HG02642 (cell line): ENCODE measurements at regions not wholly inside any gene's neighbourhood (a gene's known extent, or its start where the extent isn't known, plus 50 kb on each side); places are given as distances from the start of the nearest gene placed in this dataset.

Source experiments
- ATAC-seq: cut with Tn5 transposase; IDR thresholded peaks from one replicate; pipeline ENCODE4 v1.9.1; 2021; ENCODE audit warnings: mild to moderate bottlenecking; ENCODE audit not compliant: unreplicated experiment, poor library complexity

DNA sequence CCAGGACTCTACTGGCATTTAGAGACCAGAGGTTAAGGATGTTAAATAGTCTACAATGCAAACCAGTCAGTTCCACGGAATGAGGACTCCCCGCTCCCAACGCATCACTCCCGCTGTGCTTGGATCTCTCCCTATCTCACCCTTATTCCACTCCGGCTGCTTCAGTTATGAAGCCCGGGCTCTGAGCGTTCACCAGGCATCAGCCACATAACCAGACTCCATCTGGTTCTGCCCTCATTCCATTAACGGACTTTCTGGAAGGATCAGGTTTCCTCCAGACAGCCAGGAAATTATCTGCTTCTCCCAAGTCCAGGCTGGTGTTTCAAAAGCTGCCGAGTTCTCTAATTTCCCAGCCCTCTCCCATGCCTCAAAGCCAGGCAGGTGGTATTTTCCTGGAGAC lies 499.3 kb downstream of the GLRX3 start:
- no peak for ATAC-seq

DNA sequence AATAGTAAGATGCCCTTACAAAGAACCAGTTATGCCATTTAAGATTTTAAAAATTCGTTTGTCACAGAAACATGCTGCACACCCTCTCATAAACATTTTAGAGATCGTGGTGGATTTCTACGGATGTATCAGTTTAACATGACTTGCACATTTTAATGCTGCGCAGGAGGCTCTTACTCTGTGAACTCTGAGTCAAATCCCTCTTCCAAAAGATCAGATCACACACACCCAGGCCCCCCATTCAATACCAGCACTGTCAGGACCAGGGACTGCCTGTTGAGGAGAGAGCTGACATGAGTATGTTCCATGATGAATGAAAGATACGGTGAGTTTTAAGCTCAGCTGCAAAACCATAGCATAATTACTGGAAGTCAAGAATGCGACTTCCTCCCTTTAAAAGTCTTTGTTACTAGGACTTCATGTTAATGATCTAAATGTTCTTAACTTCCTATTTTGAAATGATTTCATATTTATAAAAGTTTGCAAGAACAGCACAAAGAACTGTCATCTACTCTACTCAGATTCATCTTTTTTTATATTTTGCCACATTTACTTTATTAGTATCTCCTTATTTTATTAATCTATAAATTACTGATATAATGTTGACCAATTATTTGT lies 500.2 kb downstream of the GLRX3 start:
- ATAC-seq = no peak

DNA sequence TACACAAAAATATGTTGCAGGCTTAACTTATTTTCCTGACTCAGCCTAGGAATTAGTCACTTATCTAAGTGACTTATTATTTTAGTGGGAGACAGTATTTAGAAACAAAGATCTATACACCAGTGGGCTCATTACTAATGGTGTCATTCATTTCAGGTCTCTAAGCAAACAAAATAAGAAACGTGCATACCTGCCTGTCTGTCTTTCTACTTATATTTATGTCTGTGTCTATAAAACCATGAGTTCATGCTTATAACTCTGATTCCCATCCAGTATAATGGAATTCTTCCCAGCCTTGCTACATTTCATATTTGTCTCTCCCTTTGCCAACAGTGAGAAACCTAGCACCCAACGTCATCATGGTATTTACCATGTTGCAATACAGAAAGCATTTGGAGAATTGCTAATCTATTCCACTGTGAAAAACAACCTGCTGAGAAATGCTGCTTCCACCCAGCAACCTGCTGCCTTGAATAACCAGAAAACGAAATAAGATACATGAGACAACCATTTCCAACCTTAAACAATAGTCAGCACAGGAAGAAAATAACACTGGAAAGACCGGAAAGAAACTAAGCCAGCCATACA lies 501.0 kb downstream of the GLRX3 start:
- ATAC-seq = no peak

DNA sequence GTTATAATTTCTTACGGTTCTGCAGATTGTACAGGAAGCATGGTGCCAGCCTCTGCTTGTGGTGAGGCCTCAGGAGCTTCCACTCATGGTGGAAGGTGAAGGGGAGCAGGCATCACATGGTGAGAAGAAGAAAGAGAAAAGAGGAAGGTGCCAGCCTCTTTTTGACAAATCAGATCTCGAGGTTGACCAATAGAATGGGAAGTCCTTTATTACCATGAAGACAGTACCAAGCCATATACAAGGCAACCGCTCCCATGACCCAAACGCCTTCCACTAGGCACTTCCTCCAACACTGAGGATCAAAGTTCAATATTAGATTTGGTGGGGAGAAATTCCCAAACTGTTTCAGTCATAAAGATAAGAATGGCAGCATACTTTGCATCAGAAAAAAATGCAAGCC lies 502.8 kb downstream of the GLRX3 start:
- no peak for ATAC-seq

DNA sequence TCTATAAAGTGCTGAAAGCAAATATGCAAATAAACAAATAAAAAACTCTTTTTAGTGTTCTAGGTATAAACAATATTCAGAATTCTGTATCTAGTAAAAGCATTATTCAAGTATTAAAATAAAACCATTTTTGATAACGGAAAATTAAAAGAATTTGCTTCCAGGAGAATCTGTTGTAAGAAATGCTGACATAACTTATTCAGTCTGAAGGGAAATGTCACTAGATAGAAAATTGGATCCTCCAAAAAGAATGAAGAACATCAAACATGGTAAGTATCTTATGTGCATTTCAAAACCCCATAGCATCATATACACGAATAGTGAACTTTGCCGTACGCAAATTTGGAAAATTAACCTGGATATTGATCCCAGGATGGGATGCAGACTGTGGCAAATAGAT lies 506.7 kb downstream of the GLRX3 start:
- ATAC-seq = no peak

DNA sequence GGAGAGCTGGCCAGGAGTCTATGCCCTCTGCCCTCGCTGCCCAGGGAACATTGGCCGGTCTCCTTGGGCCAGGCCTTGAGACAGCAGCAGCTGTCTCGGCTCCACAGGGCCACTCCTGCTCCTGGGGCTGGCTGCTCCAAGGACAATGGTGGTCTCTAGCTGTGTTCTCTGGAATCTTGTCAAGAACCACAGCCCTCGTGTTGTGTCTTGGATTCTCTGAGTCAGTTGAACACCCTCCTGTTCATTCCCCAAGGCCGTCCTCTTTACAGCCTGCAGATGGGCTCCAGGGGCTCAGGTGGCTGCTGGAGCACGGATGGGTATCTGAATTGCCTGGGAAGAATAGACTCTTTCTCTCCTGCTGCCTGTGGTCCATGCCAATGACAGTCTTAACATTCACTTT lies 511.1 kb downstream of the GLRX3 start:
- no peak for ATAC-seq

DNA sequence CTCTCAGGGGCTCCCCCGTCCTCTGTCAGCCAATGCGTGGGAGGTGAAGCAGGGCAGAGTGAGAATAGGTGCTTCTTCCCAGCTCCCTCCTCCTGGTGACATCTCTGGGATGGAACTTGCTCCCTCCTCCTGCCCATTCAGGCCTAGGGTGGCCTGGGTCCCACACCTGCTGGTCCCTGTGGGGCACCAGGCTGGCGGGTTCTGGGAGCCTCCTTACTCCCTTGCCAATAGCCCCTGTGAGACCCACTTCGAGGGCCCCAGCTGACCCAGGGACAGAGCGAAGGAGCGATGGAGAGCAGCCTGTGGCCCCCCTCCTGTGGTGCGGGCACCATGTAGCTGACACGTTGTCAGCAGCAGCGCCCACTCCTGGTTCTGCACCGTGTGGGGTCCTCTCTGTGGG lies 512.6 kb downstream of the GLRX3 start:
- no peak for ATAC-seq

DNA sequence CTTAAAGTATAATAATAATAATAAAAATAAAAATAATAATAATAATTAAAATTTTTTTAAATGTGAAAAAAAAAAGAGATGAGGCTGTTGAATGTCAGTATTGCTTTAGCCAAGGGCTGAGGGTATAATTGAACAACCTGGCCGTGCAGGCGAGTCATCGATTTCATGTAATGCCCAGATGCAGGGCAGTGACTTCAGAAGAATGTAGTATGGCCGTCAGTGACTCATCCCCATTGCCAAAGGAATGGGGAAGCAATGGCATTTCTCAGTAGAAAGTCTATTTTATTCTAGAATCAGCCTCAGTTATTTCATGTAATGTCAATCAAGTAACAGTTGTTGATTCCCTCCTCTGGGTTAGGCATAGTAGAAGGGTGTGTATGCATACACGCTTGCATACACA lies 516.4 kb downstream of the GLRX3 start:
- ATAC-seq = no peak

DNA sequence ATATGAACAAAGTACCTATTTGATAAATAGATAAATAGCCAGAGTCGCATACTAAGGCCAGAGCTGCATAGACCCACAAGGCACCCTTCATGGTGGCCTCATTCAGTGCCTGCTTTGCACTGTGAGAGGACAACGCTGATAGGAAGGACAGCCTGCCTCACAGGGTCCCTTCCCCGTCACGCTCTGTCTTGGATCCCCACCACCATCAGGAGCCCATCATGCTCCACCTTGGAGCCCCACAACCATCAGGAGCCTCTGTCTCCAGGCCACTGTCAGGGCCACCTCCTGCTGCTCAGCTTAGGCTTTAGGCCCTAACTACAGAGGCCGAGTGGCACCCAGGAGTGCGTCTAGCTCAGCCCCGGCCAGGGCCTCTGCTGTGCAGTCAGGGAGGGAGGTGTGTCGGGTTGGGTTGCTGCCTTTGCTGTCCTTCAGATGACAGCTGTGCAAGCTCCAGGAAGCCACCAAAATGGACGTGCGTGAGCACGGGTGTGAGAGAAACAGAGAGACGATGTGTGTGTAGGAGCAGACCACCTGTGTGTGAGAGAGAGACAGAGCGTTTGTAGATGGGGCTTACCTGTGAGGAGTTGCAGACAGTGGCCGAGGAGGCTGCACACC lies 516.9 kb downstream of the GLRX3 start:
- no peak for ATAC-seq

DNA sequence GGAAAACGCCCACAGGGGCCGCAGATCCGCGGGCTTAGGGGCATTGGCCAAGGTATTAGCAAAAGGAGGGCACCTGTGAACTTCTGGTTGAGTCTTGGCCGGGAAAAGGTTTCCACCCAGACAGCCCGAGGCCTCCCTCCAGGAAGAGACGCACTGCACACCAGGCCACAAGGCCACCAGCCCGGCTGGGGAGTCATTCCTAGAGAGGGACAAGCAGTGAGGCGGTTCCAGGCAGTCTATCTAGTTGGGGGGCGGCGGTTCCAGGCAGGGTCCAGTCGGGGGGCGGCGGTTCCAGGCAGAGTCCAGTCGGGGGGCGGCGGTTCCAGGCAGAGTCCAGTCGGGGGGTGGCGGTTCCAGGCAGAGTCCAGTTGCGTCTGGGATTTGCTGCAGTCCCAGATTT lies 518.5 kb downstream of the GLRX3 start:
- no peak for ATAC-seq

DNA sequence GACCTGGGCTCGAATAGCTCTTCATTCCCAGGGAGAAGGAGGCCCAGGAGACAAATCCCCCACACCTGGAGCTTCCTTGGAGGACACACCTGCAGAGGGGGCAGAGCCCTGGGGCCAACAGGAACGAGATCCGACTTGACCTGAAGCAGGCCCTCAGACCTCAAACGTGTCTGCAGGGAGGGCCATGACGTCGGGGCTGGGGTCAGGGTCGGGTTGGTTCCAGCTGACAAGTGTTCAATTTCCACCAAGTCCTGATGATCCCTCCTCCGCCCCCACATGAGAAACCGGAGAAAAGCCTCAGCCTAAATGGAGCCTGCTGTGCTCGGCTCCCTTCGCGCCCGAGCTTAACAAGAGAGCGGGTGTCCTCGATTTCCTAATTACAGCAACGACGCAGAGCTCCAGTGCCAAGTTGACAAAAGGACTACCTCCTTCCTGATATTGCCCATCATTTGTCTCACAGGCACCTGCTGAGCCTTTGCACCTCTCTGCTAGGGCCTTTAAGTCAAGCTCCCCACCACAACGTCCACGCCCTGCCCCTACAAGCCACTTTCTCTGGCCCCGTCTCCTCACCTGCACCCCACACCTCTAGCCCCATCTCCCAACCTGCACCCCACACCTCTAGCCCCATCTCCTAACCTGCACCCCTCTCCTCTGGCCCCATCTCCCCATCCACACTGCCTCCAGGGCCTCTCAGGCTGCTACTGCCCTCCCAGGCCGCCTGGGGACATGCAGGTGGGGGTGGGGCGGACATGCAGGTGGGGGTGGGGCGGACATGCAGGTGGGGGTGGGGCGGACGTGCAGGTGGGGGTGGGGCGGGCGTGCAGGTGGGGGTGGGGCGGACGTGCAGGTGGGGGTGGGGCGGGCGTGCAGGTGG lies 519.4 kb downstream of the GLRX3 start:
- no peak for ATAC-seq

DNA sequence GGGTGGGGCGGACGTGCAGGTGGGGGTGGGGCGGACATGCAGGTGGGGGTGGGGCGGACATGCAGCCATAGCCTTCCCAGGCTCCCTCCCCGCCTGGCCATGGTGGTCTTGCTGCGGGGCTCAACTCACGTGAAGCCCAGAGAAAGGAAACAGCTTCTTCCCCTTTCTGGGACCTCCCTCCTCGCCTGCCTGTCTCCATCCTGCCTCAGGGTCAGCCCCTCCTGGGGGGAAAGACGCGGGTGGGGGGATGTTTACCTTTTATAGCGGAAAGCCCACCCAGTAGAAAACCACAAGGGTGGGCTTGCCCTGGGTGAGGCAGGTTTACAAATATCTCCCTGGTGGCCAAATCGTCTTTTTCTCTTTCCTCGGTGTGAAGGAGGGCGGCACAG lies 520.0 kb downstream of the GLRX3 start:
- no peak for ATAC-seq

DNA sequence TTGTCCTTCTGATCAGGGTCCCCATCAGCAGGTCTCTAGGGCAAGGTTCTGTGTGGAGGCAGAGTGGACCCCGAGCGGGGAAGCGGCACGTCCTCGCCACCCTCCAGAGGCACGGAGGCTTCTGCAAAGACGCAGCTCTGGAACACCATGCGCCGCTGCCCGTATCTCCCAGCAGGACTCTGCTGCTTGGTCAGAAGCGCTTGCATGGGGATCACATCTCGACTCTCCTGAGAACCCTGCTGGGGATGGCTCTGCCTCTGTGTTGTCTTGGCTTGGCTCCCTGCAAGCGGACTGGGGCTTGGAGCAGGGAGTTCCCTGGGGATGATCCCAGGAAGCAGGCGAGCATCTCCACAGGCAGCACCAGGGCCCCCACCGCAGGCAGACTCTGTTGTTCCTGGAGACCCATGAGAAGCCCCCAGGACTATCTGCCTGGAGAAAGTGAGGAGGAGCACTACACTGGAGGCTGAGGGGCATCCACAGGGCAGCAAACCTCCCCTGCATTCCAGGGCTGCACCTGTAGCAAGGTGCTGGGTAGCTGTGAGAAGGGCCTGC lies 520.5 kb downstream of the GLRX3 start:
- no peak for ATAC-seq

DNA sequence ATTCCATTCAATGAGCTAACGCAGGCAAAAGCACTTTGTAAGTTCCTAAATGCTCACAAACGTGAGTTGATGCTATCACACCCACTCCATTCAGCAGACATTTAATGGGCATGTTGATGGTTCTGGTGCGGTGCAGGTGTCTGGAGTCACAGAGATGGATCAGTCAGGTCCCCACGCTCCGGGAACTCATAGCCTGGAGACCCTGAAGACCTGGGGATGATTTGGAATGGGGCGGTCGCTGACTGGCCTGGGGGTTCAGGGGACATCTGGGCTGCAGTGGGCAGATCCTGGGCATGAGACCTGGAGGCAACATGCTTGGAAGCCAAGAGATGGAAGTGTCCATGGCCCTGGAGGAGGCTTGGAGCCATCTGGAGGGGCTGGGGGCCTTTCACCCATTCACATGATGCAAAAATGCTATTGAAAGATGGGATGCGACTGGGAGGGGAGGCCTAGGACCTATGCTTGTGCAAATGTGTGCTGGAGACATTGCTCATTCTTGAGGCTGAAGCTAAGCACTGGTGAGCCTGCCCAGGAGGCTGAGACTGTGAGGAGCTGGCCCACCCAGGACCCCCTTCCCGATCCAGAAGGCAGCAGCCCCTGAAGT lies 522.6 kb downstream of the GLRX3 start:
- ATAC-seq = no peak

DNA sequence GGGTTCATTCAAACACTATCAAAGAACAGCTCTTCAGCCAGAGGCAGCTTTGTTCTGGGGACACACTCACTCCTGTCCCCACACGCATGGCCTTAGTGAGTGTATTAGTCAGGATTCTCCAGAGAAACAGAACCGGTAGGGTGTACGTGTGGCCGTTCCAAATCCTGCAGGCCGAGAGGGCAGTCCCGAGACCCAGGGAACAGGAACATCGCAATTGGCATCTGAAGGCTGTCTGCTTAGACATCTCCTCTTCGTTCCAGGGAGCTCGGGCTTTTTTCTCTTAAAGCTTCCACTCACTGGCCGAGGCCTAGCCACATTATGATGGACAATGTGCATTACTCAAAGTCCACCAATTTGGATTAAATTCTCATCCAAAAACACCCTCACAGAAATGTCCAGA lies 523.3 kb downstream of the GLRX3 start:
- ATAC-seq = no peak

DNA sequence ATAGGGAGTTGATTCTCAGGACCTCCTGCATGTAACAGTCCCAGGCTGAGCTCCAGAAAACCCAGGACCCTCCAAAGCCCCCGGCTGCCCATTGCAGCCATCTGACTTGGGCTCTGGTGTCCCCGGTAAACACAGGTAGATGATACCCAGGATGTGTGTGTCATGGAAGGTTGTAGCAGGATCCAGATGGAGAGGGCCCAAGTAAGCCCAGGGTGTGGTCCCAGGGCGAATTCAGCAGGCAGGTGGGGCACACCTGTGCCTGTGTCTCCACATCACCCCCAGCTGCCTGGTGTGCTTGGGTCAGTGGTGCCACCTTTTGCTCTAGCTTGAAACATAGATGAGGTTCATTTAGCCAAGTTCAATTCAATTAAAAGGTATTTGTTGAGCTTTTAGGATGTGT lies 524.1 kb downstream of the GLRX3 start:
- no peak for ATAC-seq

DNA sequence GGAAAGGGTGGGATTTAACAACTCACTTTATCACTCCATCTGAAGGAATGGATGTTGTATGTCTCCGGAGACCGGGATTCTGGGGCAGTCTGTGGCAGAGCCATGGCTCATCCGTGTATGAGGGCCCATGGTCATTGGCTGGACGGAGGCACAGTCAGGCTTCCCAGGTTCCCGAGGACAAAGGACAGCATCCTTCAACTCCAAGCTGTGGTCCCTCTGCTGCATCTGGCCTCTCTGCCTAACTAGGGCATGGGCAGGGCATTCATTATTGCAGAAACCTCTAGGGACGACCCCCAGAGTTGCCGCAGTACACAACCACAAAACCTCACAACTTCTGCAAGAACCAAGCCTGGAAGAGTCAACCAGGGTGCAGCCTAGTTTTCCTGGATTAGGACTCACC lies 525.2 kb downstream of the GLRX3 start:
- ATAC-seq = no peak

DNA sequence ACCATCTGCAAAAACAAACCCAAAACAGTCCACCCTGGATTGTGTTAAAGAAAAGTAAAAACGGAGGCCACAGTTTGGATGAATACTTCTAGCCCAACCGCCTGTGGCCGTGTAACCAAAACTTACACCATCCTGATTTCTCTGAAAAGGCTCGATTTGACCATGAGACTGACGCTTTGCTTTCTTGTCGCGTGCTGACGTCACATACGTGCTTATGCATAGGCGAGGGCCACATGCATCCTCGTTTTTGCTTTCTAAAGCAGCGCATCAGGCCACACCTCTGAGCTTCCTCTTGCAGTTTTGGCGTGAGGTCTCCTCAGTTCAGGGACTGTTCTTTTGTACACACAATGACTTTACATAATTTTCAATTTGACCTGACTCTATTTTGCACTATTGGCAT lies 526.6 kb downstream of the GLRX3 start:
- ATAC-seq = no peak

DNA sequence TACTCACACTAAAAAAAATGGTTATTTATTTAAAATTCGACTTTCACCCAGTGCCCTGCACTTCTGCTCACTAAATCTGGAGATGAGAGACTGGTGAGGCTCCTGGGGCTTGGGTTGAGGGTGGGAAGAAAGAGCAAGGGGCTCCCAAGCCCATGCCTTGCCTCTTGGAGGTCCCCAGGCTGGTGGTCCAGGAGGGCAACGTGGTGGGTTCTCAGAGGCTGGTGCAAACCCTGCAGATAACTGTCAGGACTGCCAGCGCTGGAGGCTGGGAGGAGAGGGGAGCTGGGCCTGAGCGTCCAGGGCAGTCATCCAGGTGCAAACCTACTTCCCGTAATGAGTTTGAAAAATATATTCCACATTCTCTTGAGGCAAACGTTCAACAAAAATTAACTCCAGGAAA lies 528.3 kb downstream of the GLRX3 start:
- ATAC-seq = no peak

DNA sequence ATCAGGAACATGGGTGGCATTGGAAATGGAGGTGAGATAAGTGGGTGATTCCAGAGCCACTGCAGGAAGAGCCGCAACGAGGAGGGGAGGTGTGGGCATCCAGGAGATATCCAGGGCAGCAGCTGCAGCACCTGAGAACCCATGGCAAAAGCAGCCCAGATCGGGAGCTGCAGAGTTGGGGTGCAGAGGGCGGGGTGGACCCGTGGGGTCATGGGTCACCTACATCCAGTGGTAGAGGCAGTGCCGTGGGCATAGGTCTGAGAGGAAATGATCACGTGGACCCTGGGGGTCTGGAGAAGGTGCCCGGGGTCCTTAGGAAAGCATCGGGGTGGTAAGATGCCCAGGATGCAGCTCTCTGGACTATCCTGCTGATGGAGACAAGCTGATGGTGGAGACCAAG lies 530.0 kb downstream of the GLRX3 start:
- ATAC-seq = no peak
